ENCODE measurements at regions not wholly inside any gene's neighbourhood (a gene's known extent, or its start where the extent isn't known, plus 50 kb on each side); places are given as distances from the start of the nearest gene placed in this dataset.

DNA sequence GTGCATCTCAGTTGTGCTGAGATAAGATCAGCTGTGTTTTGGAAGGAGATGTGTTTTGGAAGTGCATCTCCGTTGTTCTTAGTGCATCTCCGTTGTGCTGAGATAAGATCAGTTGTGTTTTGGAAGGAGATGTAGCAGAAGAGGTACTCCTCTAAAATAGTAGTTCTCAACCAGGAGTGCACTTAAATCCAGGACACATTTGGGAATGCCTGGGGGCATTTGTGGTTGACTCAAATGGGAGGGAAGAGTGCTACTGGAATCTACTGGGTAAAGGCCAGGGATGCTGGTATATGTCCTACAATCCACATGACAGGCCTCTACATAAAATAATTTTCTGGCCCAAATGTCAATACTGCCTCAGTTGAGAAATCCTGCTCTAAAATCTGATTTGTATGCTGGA lies 70.8 kb upstream of the CHRDL1 start:
- DNase-seq (ENCODE audit: low read depth) = no peak
- TF ChIP-seq, protein P1, sequence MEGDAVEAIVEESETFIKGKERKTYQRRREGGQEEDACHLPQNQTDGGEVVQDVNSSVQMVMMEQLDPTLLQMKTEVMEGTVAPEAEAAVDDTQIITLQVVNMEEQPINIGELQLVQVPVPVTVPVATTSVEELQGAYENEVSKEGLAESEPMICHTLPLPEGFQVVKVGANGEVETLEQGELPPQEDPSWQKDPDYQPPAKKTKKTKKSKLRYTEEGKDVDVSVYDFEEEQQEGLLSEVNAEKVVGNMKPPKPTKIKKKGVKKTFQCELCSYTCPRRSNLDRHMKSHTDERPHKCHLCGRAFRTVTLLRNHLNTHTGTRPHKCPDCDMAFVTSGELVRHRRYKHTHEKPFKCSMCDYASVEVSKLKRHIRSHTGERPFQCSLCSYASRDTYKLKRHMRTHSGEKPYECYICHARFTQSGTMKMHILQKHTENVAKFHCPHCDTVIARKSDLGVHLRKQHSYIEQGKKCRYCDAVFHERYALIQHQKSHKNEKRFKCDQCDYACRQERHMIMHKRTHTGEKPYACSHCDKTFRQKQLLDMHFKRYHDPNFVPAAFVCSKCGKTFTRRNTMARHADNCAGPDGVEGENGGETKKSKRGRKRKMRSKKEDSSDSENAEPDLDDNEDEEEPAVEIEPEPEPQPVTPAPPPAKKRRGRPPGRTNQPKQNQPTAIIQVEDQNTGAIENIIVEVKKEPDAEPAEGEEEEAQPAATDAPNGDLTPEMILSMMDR (IDR thresholded peaks at IDR 0.05; ENCODE audit: insufficient read depth, low read depth, low read length, missing control alignments) = no peak
- H3K4me3 ChIP-seq (ENCODE audit: low read depth, low read length) = no peak overlapping the region

DNA sequence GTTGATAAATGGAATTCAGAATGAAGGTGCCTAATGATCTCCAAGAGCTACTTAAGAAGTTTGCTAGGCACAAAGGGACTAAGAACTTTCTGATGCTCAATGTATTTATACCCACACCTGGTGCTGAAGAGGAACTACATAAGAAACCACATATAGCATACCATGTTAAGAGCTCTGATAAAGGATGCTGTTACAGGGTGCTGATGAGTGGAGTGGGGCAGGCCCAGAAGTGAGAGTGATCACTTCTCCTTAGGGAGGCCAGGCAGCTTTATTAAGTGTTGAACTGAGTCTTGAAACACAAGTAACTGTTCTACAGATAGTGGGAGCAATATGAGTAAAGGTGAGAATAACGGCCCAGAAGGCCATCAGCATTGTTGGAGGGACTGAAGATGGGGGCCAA lies 68.3 kb upstream of the CHRDL1 start:
- no peak for DNase-seq (ENCODE audit: low read depth)
- TF ChIP-seq, protein P1 (IDR thresholded peaks at IDR 0.05; ENCODE audit: insufficient read depth, low read depth, low read length, missing control alignments) = no peak
- H3K4me3 ChIP-seq (ENCODE audit: low read depth, low read length) = no peak overlapping the region

DNA sequence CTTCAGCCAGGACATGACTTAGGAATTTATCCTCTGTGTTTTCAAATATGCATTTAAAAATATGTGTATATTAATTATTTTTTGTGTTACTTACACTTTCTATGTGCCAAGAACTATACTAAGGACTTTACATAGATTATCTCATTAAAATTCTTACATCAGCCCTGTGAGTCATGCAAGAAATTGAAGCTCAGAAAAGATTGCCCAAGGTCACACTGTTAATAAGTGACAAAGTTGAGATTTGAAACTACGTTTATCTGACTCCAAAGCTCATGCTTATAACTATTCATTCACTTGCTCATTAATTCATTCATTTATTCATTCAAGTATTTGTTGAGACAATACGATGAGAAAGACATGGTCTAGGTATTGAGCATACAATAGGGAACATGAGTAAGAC lies 62.9 kb upstream of the CHRDL1 start:
- no peak for DNase-seq (ENCODE audit: low read depth)
- no peak overlapping the region for H3K4me3 ChIP-seq (ENCODE audit: low read depth, low read length)
- TF ChIP-seq, protein P1 (IDR thresholded peaks at IDR 0.05; ENCODE audit: insufficient read depth, low read depth, low read length, missing control alignments) = no peak

DNA sequence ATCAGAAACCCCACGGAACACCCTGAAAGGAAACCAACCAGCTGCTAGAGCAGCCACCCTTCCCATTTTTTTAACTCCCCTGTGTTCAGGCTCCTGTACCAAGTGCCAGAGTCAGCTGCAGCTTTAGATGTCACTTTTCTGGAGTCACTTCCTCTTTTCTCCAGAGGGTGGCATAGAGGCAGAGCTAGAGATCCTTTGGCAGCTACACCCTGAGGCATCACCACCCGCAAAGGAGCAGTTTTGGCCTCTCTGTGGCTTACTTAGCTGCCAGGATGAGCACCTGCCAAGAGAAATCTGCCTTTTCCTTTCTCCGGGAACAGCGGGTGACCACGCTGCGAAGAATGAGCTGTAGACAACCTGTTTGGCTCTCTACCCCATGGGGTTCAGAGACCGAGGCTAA lies 58.0 kb upstream of the CHRDL1 start:
- TF ChIP-seq, protein P1 (IDR thresholded peaks at IDR 0.05; ENCODE audit: insufficient read depth, low read depth, low read length, missing control alignments) = no peak
- no peak overlapping the region for H3K4me3 ChIP-seq (ENCODE audit: low read depth, low read length)
- DNase-seq (ENCODE audit: low read depth) = peak; percentile 2

DNA sequence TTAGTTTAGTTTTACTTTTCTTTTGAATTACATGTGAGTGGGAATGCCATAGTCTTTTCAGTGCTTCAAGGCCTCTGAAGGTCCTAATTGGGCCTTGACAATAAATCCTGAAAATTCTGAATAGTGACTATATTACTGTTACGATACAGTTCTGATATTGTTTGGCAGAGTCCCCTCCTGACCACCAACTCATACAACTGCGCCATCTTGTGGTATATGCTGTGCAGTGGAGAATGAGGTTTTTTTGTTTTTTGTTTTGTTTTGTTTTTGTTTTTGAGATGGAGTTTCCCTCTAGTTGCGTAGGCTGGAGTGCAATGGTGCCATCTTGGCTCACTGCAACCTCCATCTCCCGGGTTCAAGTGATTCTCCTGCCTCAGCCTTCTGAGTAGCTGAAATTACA lies 56.6 kb upstream of the CHRDL1 start:
- no peak overlapping the region for H3K4me3 ChIP-seq (ENCODE audit: low read depth, low read length)
- TF ChIP-seq, protein P1 (IDR thresholded peaks at IDR 0.05; ENCODE audit: insufficient read depth, low read depth, low read length, missing control alignments) = peak; percentile 44
- peak; percentile 37 for DNase-seq (ENCODE audit: low read depth)

DNA sequence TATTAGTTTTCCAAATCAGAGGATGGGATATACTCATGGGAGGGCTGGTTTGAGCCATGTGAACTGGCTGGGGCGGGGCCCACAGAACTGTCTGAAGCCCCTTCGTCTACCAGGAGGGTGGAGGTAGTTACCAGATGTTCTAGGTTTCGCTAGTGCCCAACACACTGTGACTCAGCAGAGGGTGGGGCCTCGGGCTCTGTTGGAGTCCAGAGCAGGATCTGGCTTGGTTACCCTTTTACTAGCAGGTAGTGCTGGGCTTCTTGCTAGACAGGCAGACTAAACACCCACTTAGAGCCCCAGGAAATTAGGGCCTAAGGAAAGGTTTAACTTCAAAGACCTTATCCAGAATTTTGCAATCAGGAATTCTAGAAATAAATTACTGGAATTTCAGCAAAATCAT lies 56.2 kb upstream of the CHRDL1 start:
- no peak overlapping the region for H3K4me3 ChIP-seq (ENCODE audit: low read depth, low read length)
- DNase-seq (ENCODE audit: low read depth) = peak; percentile 5
- TF ChIP-seq, protein P1 (IDR thresholded peaks at IDR 0.05; ENCODE audit: insufficient read depth, low read depth, low read length, missing control alignments) = no peak

DNA sequence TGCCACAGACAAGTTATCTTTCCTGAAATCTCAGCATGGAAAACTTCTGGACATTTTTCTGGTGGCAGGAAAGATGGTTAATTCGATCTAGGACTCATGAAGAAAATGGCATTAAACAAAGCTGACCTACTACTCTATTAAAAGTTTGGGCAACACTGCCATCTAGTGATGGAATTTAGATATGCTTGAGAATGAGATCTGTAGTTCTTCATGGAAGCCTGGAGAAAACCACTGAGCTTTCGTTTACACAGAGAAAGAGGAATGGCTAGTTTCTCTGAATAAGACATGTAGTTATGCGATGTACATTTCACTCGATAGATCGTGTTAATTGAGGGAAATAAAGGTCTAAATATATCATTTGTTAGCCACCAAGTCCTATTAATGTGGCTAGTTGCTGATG lies 51.7 kb upstream of the CHRDL1 start:
- H3K4me3 ChIP-seq (ENCODE audit: low read depth, low read length) = no peak overlapping the region
- DNase-seq (ENCODE audit: low read depth) = peak; percentile 52
- TF ChIP-seq, protein P1 (IDR thresholded peaks at IDR 0.05; ENCODE audit: insufficient read depth, low read depth, low read length, missing control alignments) = peak; percentile 26
